MM.1S (cell line): ENCODE measurements at regions not wholly inside any gene's neighbourhood (a gene's known extent, or its start where the extent isn't known, plus 50 kb on each side); places are given as distances from the start of the nearest gene placed in this dataset.

Source experiments
- DNase-seq: peaks from one replicate; pipeline ENCODE4 v3.0.0-alpha.2; 2015
- H2AFZ ChIP-seq: fragments of 300-600 bp; sonication (generic); 2 replicates; pipeline ENCODE4 v1.6.0; 2016; ENCODE audit warnings: antibody characterized with exemption, low read length
- H3F3A ChIP-seq: fragments of 300-600 bp; sonication (generic); 2 replicates; pipeline ENCODE4 v1.6.1; 2016; ENCODE audit warnings: mild to moderate bottlenecking, antibody characterized with exemption, low read length, moderate library complexity, mixed read lengths; ENCODE audit not compliant: insufficient read depth
- H3K27ac ChIP-seq: fragments of 300-600 bp; sonication (generic); 2 replicates; pipeline ENCODE4 v1.5.1; 2016; ENCODE audit warnings: mild to moderate bottlenecking, low read length
- H3K27me3 ChIP-seq: fragments of 300-600 bp; sonication (generic); replicated peaks from 2 replicates; pipeline ENCODE4 v1.6.0; 2016; ENCODE audit warnings: low read length; ENCODE audit not compliant: insufficient read depth
- H3K36me3 ChIP-seq: fragments of 300-600 bp; sonication (generic); replicated peaks from 2 replicates; pipeline ENCODE4 v1.6.1; 2016; ENCODE audit warnings: mild to moderate bottlenecking, low read length, mixed read lengths; ENCODE audit not compliant: insufficient read depth
- H3K4me1 ChIP-seq: fragments of 300-600 bp; sonication (generic); 2 replicates; pipeline ENCODE4 v1.6.1; 2016; ENCODE audit warnings: low read length, mixed read lengths
- H3K4me2 ChIP-seq: fragments of 300-600 bp; sonication (generic); 2 replicates; pipeline ENCODE4 v1.6.0; 2016; ENCODE audit warnings: low read depth, low read length
- H3K4me3 ChIP-seq: fragments of 300-600 bp; sonication (generic); 2 replicates; pipeline ENCODE4 v1.5.1; 2016; ENCODE audit warnings: low read length, mixed read lengths
- H3K79me2 ChIP-seq: fragments of 300-600 bp; sonication (generic); 2 replicates; pipeline ENCODE4 v1.6.1; 2016; ENCODE audit warnings: mixed run types, low read length, mixed read lengths
- H3K9ac ChIP-seq: fragments of 300-600 bp; sonication (generic); 2 replicates; pipeline ENCODE4 v1.6.1; 2016; ENCODE audit warnings: low read length, mixed read lengths
- H3K9me2 ChIP-seq: fragments of 300-600 bp; sonication (generic); replicated peaks from 2 replicates; pipeline ENCODE4 v1.6.1; 2016; ENCODE audit warnings: mild to moderate bottlenecking, low read length, mixed read lengths; ENCODE audit not compliant: insufficient read depth
- H3K9me3 ChIP-seq: fragments of 300-600 bp; sonication (generic); replicated peaks from 2 replicates; pipeline ENCODE4 v1.6.1; 2016; ENCODE audit warnings: mild to moderate bottlenecking, low read length, mixed read lengths; ENCODE audit not compliant: insufficient read depth
- H4K20me1 ChIP-seq: fragments of 300-600 bp; sonication (generic); 2 replicates; pipeline ENCODE4 v1.6.1; 2016; ENCODE audit warnings: mild to moderate bottlenecking, low read length, moderate library complexity, mixed read lengths; ENCODE audit not compliant: insufficient read depth
- EZH2 ChIP-seq: fragments of 300-600 bp; sonication (generic); optimal IDR thresholded peaks from 2 replicates; pipeline ENCODE3; 2017; ENCODE audit warnings: low read depth, mild to moderate bottlenecking, antibody characterized with exemption, low read length, mixed read lengths
- EZH2phosphoT487 ChIP-seq: fragments of 300-600 bp; sonication (generic); IDR thresholded peaks from 2 replicates; pipeline ENCODE4 v1.6.1; 2018; ENCODE audit warnings: antibody characterized with exemption, low read length
- TF ChIP-seq, protein P1 (sequence below): fragments of 300-600 bp; sonication (generic); IDR thresholded peaks from 2 replicates; pipeline ENCODE4 v1.5.1; 2016; ENCODE audit warnings: antibody characterized with exemption, low read length, mixed read lengths

DNA sequence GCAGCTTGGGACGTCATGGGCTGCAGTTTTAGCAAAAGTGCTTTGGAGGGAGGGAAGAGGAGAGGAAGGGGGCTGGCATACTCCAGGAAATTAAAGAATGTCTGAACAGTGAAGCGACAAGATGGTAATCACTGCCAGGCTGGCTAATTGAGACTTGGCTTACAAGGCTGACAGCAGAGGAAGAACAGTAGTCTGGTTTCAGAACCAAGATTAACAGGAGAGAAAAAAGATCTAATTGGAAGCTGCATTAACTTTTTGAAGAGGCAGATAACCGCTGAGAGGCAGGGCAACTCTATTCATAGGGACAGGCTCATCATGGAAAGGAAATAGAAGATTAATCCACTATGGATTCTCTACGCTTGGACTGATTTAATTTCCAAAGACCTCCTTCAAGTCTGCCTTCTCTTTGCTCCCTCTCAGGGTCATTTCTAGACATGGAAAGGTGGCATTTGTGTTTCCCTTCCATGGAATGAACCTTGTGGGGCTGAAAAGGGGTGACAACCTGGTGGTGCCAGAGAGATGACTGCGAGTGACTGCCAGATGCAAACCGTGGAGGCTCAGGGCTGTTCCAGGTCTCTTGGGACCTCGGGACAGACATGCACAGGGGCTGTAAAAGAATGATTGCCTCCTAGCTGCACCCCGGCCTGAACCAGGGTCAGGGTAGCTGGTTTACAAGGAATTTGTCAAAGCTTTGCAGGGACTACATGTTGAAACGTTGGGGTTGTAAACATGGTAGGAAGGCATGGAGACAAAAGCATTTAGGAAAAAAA, 210.2 kb upstream of the NPY start:
- peak overlapping the region; percentile 56 for H3K4me3 ChIP-seq
- no peaks in the 10 kb centered on the region for H3K79me2 ChIP-seq
- no peaks in the 10 kb centered on the region for H3K36me3 ChIP-seq
- H3K4me1 ChIP-seq, result peaks cover 17% of the 10 kb centered on the region
- H4K20me1 ChIP-seq, result no peaks in the 10 kb centered on the region
- no peak for DNase-seq
- TF ChIP-seq EZH2 (no peak), EZH2phosphoT487 (no peak)
- TF ChIP-seq, protein P1, sequence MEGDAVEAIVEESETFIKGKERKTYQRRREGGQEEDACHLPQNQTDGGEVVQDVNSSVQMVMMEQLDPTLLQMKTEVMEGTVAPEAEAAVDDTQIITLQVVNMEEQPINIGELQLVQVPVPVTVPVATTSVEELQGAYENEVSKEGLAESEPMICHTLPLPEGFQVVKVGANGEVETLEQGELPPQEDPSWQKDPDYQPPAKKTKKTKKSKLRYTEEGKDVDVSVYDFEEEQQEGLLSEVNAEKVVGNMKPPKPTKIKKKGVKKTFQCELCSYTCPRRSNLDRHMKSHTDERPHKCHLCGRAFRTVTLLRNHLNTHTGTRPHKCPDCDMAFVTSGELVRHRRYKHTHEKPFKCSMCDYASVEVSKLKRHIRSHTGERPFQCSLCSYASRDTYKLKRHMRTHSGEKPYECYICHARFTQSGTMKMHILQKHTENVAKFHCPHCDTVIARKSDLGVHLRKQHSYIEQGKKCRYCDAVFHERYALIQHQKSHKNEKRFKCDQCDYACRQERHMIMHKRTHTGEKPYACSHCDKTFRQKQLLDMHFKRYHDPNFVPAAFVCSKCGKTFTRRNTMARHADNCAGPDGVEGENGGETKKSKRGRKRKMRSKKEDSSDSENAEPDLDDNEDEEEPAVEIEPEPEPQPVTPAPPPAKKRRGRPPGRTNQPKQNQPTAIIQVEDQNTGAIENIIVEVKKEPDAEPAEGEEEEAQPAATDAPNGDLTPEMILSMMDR, result no peak
- peaks cover 6% of the 10 kb centered on the region for H3F3A ChIP-seq
- peak overlapping the region; percentile 89; the same call in 1 of the 2 replicates for H3K4me2 ChIP-seq
- H3K27ac ChIP-seq, result peak overlapping the region; percentile 83
- H3K27me3 ChIP-seq, result no peaks in the 10 kb centered on the region
- H3K9me3 ChIP-seq, result no peaks in the 10 kb centered on the region
- peak overlapping the region; percentile 77 for H2AFZ ChIP-seq
- H3K9me2 ChIP-seq, result no peaks in the 10 kb centered on the region
- peak overlapping the region; percentile 67; the same call in 1 of the 2 replicates for H3K9ac ChIP-seq

DNA sequence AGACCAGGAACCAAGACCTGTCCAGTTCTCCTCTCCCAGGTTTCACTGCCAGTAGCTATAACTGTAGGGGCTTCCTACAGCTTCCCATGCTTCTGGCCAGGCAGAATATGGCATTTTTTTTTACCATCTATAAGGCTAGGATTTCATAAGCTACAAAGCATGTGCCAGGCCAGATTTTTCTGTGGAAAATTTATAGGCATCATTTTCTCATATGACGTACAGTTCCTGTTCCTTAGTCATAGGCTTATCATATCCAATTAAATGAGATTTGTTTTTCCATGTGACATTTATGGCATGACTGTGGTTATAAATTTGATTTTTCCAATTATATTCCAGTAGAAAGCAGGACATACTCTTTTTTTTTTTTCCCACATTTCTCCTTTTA, 208.6 kb upstream of the NPY start:
- H2AFZ ChIP-seq, result peak overlapping the region; percentile 77
- H3K4me2 ChIP-seq, result peak overlapping the region; percentile 89
- no peaks in the 10 kb centered on the region for H3K9me3 ChIP-seq
- no peaks in the 10 kb centered on the region for H3K27me3 ChIP-seq
- no peak for TF ChIP-seq EZH2phosphoT487
- TF ChIP-seq, protein P1, result no peak
- TF ChIP-seq EZH2, result no peak
- H3K79me2 ChIP-seq, result no peaks in the 10 kb centered on the region
- H3K4me1 ChIP-seq, result peaks cover 17% of the 10 kb centered on the region
- no peak for DNase-seq
- no peaks in the 10 kb centered on the region for H3K36me3 ChIP-seq
- H3K27ac ChIP-seq, result peak overlapping the region; percentile 83; the same call in 1 of the 2 replicates
- H3K9me2 ChIP-seq, result no peaks in the 10 kb centered on the region
- H3K4me3 ChIP-seq, result peak overlapping the region; percentile 56
- peak overlapping the region; percentile 67; the same call in 1 of the 2 replicates for H3K9ac ChIP-seq
- peaks cover 6% of the 10 kb centered on the region for H3F3A ChIP-seq
- H4K20me1 ChIP-seq, result no peaks in the 10 kb centered on the region

DNA sequence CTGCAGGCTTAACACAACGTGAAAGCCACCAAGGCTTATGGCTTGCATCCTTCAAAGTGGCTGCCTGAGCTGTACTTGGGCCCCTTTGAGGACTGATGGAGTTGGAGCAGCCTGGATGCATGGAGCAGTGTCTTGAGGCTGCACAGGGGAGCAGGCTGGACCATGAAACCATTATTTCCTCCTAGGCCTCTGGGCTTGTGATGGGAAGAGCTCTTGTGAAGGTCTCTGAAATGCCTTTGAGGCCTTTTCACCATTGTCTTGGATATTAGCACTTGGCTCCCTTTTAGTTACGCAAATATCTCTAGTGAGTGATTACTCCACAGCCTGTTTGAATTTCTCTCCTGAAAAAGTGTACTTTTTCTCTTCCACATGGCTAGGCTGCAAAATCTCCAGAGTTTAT, 201.2 kb upstream of the NPY start:
- DNase-seq, result no peak
- Histone ChIP-seq H3K4me1 (no peaks in the 10 kb centered on the region), H3K4me3 (no peak overlapping the region), H3K4me2 (no peak overlapping the region), H3K79me2 (no peaks in the 10 kb centered on the region), H4K20me1 (no peaks in the 10 kb centered on the region), H2AFZ (no peak overlapping the region), H3K9ac (no peak overlapping the region), H3K9me2 (no peaks in the 10 kb centered on the region), H3K27me3 (no peaks in the 10 kb centered on the region), H3K27ac (no peak overlapping the region), H3F3A (no peaks in the 10 kb centered on the region), H3K36me3 (no peaks in the 10 kb centered on the region), H3K9me3 (no peaks in the 10 kb centered on the region)
- TF ChIP-seq, protein P1, result no peak
- TF ChIP-seq EZH2 (no peak), EZH2phosphoT487 (no peak)
